ENCODE measurements at regions not wholly inside any gene's neighbourhood (a gene's known extent, or its start where the extent isn't known, plus 50 kb on each side); places are given as distances from the start of the nearest gene placed in this dataset.

- TF ChIP-seq EP300 (conservative IDR thresholded peaks at IDR 0.05; ENCODE audit: poor library complexity, severe bottlenecking) = no peak
- TF ChIP-seq CTCF (IDR thresholded peaks at IDR 0.05; ENCODE audit: poor library complexity, severe bottlenecking) = no peak
- no peak for TF ChIP-seq REST (IDR thresholded peaks at IDR 0.05; ENCODE audit: borderline replicate concordance)
These were observed 508.9 kb upstream of the NOX3 start for GRCh38 chr6:155964544-155964943.

Measured in neural cell (in vitro differentiated cells).